GM19397 (cell line): ENCODE measurements at regions not wholly inside any gene's neighbourhood (a gene's known extent, or its start where the extent isn't known, plus 50 kb on each side); places are given as distances from the start of the nearest gene placed in this dataset.
"Not testable (repeated sequence)": the region's sequence is repeated elsewhere in the genome, so short reads cannot be mapped to it uniquely, and the experiment has no call there.

ENCODE experiments used
- ATAC-seq: cut with Tn5 transposase; IDR thresholded peaks from one replicate; pipeline ENCODE4 v1.9.1; 2021; ENCODE audit warnings: mild to moderate bottlenecking, moderate library complexity; ENCODE audit not compliant: unreplicated experiment

DNA sequence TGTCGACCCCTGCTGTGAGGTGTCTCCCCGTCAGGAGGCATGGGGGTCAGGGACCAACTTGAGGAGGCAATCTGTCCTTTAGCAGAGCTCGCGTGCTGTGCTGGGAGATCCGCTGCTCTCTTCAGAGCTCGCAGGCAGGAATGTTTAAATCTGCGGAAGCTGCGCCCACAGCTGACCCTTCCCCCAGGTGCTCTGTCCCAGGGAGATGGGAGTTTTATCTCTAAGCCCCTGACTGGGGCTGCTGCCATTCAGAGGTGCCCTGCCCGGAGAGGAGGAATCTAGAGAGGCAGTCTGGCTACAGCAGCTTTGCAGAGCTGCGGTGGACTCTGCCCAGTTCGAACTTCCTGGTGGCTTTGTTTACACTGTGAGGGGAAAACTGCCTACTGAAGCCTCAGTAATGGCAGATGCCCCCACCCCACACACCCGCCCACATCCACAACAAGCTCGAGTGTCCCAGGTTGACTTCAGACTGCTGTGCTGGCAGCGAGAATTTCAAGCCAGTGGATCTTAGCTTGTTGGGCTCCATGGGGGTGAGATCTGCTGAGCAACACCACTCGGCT, 133.1 kb downstream of the CENPC start:
- not testable (repeated sequence) for ATAC-seq

DNA sequence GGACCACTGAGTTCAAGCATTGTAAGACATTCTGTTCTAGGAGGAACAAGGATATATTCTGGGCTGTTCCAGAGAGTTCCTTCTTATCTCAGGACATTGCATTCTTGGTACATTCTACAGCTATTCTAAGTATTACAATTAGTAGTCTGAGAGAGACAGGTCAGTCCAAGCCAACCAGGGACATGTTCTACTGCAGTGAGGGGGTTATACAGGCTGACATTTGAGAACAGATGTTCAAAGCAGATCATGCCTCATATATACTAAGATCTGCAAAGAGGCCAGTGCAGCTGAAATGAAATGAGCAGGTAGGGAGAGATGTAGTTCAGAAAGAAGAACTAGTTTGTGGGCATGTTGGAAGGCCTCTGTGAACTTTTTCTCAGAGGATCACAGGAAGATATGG, 142.0 kb downstream of the CENPC start:
- ATAC-seq: no peak

DNA sequence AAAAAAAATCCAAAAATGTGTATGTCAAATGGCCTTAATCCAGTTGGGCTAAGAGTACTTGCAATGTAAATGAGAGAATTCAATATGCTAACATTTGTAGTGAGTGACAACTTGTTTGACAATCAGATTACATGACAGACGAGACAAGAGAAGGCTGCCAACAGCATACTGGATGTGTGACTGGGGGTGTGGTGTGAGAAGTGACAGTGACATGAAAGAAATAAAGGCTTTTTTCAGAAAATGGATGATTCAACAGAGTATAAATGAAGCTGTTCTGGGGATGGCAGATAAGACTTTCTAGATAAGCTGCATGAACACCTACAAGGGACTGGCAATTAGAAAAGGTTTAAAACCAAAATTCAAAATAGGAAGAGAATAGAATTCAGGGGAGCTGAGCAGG, 143.4 kb downstream of the CENPC start:
- no peak for ATAC-seq

DNA sequence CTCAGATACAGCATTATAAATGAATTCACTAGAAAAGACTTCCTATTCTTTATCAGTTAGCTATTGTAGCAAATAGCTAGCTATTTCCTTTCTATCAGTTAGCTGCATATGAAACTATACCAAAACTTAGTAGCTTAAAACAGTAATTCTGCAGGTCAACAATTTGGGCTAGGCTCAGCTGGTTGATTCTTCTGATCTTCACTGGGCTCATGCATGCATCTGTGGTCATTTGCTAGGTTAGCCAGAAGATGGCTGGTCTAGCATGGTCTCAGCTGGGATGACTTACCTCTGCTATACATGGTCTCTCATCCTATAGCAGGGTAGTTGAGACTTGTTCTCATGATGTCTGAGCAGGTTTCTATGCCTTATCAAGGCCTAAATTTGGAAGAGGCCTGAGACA, 147.4 kb downstream of the CENPC start:
- no peak for ATAC-seq

DNA sequence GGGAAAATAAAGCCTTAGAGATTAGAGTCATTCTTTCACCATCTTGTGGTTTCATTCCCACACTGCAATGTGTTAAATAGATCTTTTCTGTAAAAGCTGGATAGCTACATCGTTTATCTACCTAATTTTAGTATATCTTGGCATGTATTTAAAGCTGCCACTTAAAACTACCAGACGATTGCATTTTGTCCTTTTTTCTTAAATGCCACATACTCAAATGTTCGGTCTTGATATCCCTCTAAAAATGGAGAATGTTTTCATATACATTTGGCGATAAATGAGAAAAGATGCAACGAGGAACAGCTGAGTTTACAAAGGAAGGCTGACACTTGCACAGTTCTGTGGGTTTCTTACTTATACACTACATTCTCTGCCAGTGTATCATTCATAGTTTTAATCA, 148.3 kb downstream of the CENPC start:
- no peak for ATAC-seq

DNA sequence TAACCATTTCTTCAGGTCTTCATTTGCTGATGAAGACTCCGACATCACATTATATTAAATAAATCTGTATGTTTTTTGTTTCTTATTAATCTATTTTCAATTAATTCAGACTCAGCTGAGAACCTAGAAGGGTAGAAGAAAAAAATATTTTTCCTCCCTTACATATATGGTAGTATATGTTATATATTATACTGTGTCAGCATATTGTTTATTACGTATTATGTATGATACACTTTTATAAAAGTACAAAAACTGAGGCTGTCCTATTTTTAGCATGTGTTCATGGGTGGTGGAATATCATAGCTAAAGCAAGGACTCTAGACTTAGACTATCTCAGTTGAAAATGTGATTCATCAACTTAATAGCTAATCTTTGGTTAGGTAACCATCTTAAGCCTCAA, 149.3 kb downstream of the CENPC start:
- no peak for ATAC-seq

DNA sequence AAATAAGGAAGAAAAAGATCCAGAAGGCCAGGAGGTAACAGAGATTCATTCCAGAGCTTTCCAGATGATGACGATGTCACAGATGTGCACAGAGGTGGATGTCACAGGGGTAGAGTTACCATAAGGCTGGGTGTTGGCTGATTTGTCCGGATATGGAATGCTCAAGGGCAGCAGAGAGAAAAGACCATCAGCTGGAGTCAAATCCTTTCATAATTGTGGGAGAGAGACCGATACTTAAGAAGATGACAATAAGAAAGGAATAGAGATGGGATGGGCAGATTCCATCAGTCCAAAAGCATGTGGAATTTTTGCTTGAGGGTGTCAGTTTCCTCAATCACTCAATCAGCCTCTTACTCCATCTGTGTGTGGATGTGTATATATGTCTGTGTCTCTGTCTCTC, 150.4 kb downstream of the CENPC start:
- no peak for ATAC-seq

DNA sequence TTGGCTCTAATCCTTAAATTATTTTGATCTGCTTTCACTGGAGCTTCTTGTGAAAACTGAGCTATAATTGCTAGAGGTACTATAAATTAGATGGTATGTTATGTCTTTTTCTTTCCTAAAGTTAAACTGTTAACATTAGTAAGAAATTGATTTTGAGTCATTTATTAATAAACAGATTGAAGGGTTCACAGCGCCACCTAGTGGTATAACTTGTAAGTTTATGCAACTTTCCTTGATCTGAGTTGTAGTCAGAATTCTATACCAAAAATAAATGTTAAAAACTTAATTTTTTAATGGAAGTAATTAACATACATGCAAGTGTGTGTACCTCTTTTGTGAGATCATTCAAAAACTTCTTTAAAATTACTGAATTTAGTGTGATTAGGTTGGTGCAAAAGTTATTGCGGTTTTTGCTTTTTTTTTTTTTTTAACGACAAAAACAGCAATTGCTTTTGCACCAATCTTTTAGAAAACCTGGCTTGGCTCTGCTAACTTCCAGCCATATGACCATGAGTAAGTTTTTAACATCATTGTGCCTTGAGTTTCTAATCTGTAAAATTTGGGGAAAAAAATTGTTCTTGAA, 151.5 kb downstream of the CENPC start:
- no peak for ATAC-seq

DNA sequence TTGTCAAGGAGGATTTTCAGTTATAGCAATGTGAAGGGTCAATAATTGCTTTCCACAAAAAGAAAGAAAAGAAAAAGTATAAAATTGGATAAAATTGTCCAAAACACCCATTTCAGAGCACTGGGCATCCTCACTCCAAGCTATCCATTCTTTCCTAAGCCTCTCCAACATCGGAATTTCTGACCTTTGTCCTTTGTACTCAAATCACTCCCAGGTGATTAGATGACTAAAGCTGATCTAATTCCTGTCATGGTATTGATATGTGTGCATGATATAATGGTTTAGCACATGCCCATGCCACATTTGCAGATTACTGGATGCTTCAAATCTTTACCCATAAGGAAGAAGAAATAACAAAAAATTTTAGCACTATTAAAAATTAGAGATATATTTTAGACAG, 152.3 kb downstream of the CENPC start:
- ATAC-seq: no peak

DNA sequence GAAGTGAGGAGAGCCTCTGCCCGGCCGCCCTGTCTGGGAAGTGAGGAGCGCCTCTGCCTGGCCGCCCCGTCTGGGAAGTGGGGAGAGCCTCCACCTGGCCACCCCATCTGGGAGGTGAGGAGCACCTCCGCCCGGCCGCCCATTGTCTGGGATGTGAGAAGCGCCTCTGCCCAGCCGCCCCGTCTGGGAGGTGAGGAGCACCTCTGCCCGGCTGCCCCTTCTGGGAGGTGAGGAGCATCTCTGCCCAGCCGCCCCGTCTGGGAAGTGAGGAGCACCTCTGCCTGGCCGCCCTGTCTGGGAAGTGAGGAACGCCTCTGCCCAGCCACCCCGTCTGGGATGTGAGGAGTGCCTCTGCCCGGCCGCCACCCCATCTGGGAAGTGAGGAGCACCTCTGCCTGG, 163.9 kb downstream of the CENPC start:
- ATAC-seq: not testable (repeated sequence)

DNA sequence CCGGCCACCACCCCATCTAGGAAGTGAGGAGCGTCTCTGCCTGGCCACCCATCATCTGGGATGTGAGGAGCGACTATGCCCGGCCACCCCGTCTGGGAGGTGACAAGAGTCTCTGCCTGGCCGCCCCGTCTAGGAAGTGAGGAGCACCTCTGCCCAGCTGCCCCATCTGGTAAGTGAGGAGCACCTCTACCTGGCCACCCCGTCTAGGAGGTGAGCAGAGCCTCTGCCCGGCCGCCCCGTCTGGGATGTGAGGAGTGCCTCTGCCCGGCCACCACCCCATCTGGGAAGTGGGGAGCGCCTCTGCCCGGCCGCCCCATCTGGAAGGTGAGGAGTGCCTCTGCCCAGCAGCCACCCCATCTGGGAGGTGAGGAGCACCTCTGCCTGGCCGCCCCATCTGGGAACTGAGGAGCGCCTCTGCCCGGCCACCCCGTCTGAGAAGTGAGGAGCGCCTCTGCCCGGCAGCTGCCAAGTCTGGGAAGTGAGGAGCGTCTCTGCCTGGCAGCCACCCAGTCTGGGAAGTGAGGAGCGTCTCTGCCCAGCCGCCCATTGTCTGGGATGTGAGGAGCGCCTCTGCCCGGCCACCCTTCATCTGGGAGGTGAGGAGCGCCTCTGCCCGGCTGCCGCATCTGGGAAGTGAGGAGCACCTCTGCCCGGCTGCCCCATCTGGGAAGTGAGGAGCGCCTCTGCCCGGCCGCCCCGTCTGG, 164.4 kb downstream of the CENPC start:
- ATAC-seq: not testable (repeated sequence)

DNA sequence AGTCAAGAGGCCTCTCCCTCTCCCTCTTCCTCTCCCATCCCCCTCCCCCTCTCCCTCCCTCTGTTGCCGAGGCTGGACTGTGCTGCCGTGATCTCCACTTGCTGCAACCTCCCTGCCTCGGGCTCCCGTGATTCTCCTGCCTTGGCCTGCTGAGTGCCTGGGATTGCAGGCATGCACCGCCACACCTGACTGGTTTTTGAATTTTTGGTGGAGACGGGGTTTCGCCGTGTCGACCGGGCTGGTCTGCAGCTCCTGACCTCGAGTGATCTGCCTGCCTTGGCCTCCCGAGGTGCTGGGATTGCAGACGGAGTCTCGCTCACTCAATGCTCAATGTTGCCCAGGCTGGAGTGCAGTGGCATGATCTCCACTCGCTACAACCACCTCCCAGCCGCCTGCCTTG, 165.1 kb downstream of the CENPC start:
- ATAC-seq: no peak

DNA sequence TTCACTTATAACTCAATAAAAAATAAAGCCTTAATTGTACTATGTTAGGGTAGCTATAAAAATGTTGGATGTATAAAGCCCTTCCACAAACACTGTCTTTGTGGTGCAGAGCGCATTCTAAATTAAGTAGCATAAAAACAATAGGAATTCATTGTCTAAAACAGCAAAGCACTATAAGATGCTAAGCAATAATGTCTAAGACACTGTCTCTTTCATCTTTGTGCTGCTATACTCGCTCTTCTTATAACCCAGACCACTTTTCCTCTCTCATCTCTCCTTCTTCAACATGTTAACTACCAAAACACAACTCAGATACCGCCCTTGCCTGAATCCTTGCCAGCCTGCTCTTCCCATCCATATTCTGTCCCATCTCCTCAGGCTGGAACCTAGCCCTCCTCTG, 170.0 kb downstream of the CENPC start:
- no peak for ATAC-seq

DNA sequence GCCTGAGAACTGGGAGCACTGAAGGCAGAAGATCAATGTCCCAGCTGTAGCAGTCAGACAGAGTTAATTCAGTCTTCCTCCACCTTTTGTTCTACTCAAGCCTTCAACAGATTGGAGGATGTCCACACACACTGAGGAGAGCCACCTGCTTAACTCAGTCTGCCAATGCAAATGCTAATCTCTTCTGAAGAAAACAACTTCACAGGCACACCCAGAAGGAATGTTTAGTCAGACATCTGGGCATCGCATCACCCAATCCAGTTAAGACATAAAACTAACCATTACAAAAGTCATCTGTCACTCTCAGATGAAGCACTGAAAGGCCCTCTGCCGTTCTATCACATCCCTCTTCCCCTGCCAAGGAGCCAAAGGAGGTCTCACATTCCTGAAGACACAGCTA, 173.7 kb downstream of the CENPC start:
- no peak for ATAC-seq

DNA sequence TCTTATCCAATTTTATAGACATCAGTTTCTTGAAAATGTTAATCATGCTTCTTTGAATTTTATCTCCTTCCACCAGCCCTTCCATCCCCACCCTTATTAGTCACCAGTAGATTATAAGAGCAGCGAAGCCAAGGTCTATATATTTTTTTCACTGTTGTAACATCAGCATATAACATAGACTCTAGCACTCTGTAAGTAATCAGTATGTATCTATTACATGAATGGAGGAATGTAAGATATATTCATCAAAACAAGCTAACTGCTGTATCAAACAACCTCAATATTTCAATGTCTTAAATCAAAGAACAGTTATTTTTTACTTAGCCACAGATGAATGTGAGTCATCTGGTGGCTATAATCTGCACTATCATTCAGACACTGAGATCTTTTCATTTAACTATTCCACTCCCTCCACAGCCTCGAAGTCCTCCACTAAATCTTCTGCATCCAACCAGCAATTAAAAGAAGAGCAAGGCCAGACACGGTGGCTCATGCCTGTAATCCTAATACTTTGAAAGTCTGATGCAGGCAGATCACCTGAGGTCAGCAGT, 178.9 kb downstream of the CENPC start:
- no peak for ATAC-seq

DNA sequence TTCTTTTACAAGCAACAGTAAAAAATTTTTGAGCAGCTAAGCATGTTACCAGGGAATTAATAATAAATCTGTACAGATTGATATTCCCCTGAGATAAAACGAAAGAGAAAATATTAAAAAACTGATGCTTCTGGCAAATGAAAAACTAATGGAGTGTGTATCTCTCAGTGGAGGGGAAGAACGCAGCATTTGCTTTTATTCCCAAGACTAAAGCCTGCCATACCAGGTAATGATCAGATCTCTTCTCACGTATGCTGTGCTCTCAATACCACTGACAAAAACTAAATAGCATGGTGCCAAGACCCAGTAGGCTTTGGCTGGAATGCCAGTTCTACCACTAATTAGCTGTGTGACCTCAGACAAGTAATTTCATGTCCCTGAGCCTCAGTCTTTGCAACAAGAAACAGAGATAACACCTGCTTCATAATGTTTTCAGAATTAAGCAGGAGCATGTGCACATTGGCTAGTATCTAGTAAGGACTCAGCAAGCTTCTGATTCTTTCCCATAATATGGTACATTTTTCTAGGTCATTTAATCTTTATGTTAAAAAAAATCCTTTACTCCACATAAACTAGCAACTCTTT, 179.6 kb downstream of the CENPC start:
- ATAC-seq: no peak

DNA sequence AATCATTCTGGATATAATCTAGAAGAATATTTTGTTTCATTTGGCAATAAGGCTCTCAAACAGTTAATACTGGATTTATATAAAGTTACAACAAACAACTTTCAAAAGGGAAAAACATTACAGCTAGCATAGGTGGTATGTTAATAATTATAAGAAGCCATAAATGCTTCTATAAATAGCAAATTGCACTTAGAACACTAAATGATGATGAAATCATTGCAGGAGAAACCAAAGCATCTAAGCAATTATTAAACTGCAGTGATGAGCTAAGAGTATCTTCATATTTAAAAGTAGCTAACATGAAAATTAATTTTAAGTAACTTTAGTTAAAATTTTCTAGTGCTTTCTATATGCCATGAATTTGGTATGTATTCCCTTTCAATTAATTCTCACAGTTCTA, 189.5 kb downstream of the CENPC start:
- no peak for ATAC-seq

DNA sequence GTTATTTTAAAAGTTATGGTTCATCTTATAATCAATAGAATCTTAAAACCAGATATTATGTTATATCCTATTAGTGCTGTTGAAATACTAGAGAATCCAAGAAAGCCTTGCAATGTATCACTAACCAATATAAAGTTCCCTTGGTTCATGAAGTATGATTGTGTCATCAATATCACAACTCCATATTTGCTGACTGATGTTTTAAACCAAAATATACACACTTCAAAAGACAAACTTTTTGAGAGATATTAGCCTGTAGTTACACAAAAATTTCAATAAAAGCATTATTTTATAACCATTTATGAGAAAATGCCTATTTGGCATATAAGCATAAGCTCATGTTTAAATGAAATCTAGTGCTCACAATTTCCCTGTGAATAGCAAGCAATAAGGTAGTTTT, 198.6 kb downstream of the CENPC start:
- ATAC-seq: no peak

DNA sequence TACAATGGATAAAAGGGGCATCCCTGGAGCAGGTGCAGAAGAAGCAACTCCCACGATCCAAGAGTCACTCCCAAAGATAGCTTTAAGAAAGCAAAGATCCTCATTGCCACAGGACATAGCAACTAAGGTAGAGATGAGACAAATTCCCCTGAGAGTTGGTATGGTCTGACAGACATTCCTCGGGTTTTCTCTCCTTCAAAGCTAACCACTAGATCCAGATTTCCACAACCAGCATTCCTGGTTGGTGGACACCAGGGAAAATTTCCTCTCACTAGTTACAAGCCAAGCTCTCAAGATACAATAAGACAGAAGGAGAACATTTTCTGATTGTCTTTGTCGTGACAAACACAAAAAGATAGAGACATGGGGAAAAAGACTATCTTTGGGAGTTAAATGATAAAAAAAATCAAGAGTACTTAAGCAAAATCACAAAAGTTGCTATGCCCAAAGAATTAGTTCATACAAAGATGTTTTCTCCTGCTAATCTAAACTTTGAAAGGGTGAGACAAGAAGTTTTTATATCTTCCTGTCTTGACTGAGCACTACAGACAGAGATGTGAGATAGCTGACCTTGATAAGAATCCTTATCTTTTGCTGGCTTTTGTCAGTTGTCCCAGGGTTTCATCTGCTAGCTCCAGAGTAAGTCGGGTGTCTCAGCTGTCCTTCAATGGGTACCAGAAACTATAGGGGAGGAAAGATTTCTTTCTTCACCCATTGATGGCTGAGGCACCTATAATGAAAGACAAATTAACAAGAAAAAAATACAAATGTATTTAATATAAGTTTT, 200.5 kb downstream of the CENPC start:
- ATAC-seq: no peak

DNA sequence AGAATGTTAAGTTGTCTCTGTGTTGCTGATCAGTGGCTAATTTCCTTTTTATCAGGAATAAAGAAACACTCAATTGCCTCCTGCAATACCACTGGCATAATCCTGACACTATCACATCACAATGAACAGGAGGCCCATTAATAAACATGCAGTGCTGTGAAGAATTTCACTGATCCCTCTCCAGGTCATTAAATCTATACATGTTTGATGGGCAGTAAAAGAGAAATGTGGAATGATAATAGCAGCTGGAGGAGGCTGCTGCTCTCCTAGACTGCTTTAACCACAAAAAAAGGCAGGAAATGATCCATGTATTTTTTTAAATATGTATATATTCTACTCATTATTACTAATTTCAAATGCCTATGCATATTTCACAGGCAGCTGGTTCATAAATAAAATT, 202.1 kb downstream of the CENPC start:
- no peak for ATAC-seq

DNA sequence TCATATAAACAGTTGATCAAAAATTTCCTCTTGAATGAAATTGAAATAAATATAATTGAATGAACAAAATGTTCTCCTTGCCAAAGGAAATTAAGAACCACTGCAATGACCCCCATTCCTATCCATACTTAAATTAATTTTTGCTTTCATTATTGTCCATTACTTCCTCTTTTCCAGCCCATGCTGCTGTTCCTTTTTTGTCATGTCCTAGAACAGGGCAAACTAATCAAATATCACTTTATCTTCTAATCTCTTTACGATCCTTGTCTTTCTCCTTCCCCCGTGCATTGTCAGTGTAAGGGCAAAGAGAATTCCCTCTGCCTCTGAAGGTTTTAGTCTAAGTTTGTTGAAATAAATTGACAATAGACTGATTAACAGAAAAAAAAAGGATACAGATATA, 203.0 kb downstream of the CENPC start:
- ATAC-seq: no peak
